H9 (cell line): ENCODE measurements at regions not wholly inside any gene's neighbourhood (a gene's known extent, or its start where the extent isn't known, plus 50 kb on each side); places are given as distances from the start of the nearest gene placed in this dataset.

Experiments
- DNase-seq: peaks from one replicate; pipeline ENCODE4 v3.0.0-alpha.2; 2017
- H2AFZ ChIP-seq: one replicate; pipeline ENCODE4 v1.6.1; 2013; ENCODE audit warnings: mild to moderate bottlenecking, low read length, control low read depth, moderate library complexity
- H2AK5ac ChIP-seq: 2 replicates; pipeline ENCODE4 v1.6.1; 2013; ENCODE audit warnings: low read length, control low read depth, mixed read lengths; ENCODE audit not compliant: insufficient read length
- H2BK120ac ChIP-seq: one replicate; pipeline ENCODE4 v1.6.1; 2013; ENCODE audit warnings: low read depth, mild to moderate bottlenecking, low read length, control low read depth, inconsistent platforms; ENCODE audit not compliant: poor library complexity, severe bottlenecking
- H2BK12ac ChIP-seq: 2 replicates; pipeline ENCODE4 v1.6.1; 2013; ENCODE audit warnings: low read length, control low read depth, mixed read lengths, low read depth; ENCODE audit not compliant: insufficient read length
- H2BK15ac ChIP-seq: 2 replicates; pipeline ENCODE4 v1.6.1; 2013; ENCODE audit warnings: low read depth, low read length, control low read depth
- H2BK20ac ChIP-seq: one replicate; pipeline ENCODE4 v1.6.1; 2013; ENCODE audit warnings: low read depth, mild to moderate bottlenecking, low read length, control low read depth, inconsistent platforms; ENCODE audit not compliant: poor library complexity, severe bottlenecking
- H2BK5ac ChIP-seq: 2 replicates; pipeline ENCODE4 v1.6.1; 2013; ENCODE audit warnings: low read length, control low read depth, mixed read lengths; ENCODE audit not compliant: insufficient read length
- H3K14ac ChIP-seq: 2 replicates; pipeline ENCODE4 v1.6.1; 2013; ENCODE audit warnings: low read length, control low read depth; ENCODE audit not compliant: insufficient read depth
- H3K18ac ChIP-seq: 2 replicates; pipeline ENCODE4 v1.6.1; 2013; ENCODE audit warnings: low read depth, mild to moderate bottlenecking, mixed read lengths, low read length, control low read depth; ENCODE audit not compliant: insufficient read length
- H3K23ac ChIP-seq: 2 replicates; pipeline ENCODE4 v1.6.1; 2013; ENCODE audit warnings: low read length, control low read depth, mixed read lengths, low read depth; ENCODE audit not compliant: insufficient read length
- H3K23me2 ChIP-seq: 2 replicates; pipeline ENCODE4 v1.6.1; 2013; ENCODE audit warnings: low read depth, mild to moderate bottlenecking, mixed read lengths, low read length, control low read depth; ENCODE audit not compliant: insufficient read length, poor library complexity, severe bottlenecking
- H3K27ac ChIP-seq: 2 replicates; pipeline ENCODE4 v1.5.1; 2013; ENCODE audit warnings: low read length, control low read depth, mixed read lengths, low read depth; ENCODE audit not compliant: insufficient read length
- H3K27me3 ChIP-seq: 2 replicates; pipeline ENCODE4 v1.6.1; 2013; ENCODE audit warnings: low read length, control low read depth, inconsistent platforms; ENCODE audit not compliant: insufficient read depth
- H3K4ac ChIP-seq: 2 replicates; pipeline ENCODE4 v1.6.1; 2013; ENCODE audit warnings: low read depth, mild to moderate bottlenecking, control low read depth, inconsistent platforms, low read length, moderate library complexity
- H3K4me1 ChIP-seq: 2 replicates; pipeline ENCODE4 v1.6.1; 2013; ENCODE audit warnings: low read length, control low read depth, inconsistent platforms; ENCODE audit not compliant: insufficient read depth
- H3K4me2 ChIP-seq: 2 replicates; pipeline ENCODE4 v1.6.1; 2013; ENCODE audit warnings: low read length, control low read depth, mixed read lengths; ENCODE audit not compliant: insufficient read length, insufficient read depth
- H3K56ac ChIP-seq: 2 replicates; pipeline ENCODE4 v1.6.1; 2013; ENCODE audit warnings: low read depth, mild to moderate bottlenecking, mixed read lengths, low read length, control low read depth; ENCODE audit not compliant: insufficient read length
- H3K79me1 ChIP-seq: 2 replicates; pipeline ENCODE4 v1.6.1; 2013; ENCODE audit warnings: low read depth, mild to moderate bottlenecking, moderate library complexity, low read length, control low read depth, inconsistent platforms; ENCODE audit not compliant: insufficient read depth, poor library complexity, severe bottlenecking
- H3K79me2 ChIP-seq: 2 replicates; pipeline ENCODE4 v1.6.1; 2013; ENCODE audit warnings: low read length, control low read depth, inconsistent platforms; ENCODE audit not compliant: insufficient read depth
- H3K9ac ChIP-seq: 2 replicates; pipeline ENCODE4 v1.6.1; 2013; ENCODE audit warnings: low read length, control low read depth, mixed read lengths; ENCODE audit not compliant: insufficient read length; ENCODE audit errors: extremely low read depth
- H3K9me3 ChIP-seq: one replicate; pipeline ENCODE4 v1.6.1; 2013; ENCODE audit warnings: low read depth, low read length, inconsistent platforms; ENCODE audit not compliant: control insufficient read depth
- H3T11ph ChIP-seq: one replicate; pipeline ENCODE4 v1.6.1; 2013; ENCODE audit warnings: mild to moderate bottlenecking, low read length, control low read depth, inconsistent platforms
- H4K20me1 ChIP-seq: one replicate; pipeline ENCODE4 v1.6.1; 2013; ENCODE audit not compliant: control insufficient read depth, insufficient read length, insufficient read depth
- H4K5ac ChIP-seq: 2 replicates; pipeline ENCODE4 v1.6.1; 2013; ENCODE audit warnings: low read depth, mild to moderate bottlenecking, mixed read lengths, low read length, control low read depth; ENCODE audit not compliant: insufficient read length
- H4K8ac ChIP-seq: replicated peaks from 2 replicates; pipeline ENCODE4 v1.6.1; 2013; ENCODE audit warnings: low read length, control low read depth, mixed read lengths, low read depth; ENCODE audit not compliant: insufficient read length
- H4K91ac ChIP-seq: 2 replicates; pipeline ENCODE4 v1.6.1; 2013; ENCODE audit warnings: low read depth, mild to moderate bottlenecking, moderate library complexity, mixed read lengths, low read length, control low read depth; ENCODE audit not compliant: insufficient read length
- H3K27ac Mint-ChIP-seq, 3 experiments: 2 replicates in 2 of 3; 3 replicates in 1 of 3; pipeline ENCODE4 v1.8.0; 2020 to 2021; ENCODE audit warnings: mixed read lengths in 3 of 3, mild to moderate bottlenecking in 1 of 3, moderate library complexity in 1 of 3
- H3K27me3 Mint-ChIP-seq: 2 replicates; pipeline ENCODE4 v1.8.0; 2021; ENCODE audit warnings: low read depth, mild to moderate bottlenecking, moderate library complexity, mixed read lengths
- H3K36me3 Mint-ChIP-seq, 3 experiments: 2 replicates in 2 of 3; 3 replicates in 1 of 3; pipeline ENCODE4 v1.8.0; 2020 to 2021; ENCODE audit warnings: low read depth in 3 of 3, mixed read lengths in 3 of 3; ENCODE audit not compliant: insufficient read depth in 1 of 3
- H3K4me1 Mint-ChIP-seq, 2 experiments: 2 replicates each; pipeline ENCODE4 v1.8.0; 2020; ENCODE audit warnings: mixed read lengths in 2 of 2
- H3K4me3 Mint-ChIP-seq, 2 experiments: 2 replicates in 1 of 2; 3 replicates in 1 of 2; pipeline ENCODE4 v1.8.0; 2020 to 2021; ENCODE audit warnings: mild to moderate bottlenecking in 2 of 2, mixed read lengths in 2 of 2, moderate library complexity in 1 of 2
- H3K9me3 Mint-ChIP-seq, 2 experiments: 2 replicates in 1 of 2; 3 replicates in 1 of 2; pipeline ENCODE4 v1.8.0; 2020; ENCODE audit warnings: mild to moderate bottlenecking in 2 of 2, mixed read lengths in 2 of 2, moderate library complexity in 1 of 2
- CTCF ChIP-seq: fragments of 200-600 bp; sonication (generic); conservative IDR thresholded peaks from 3 replicates; pipeline ENCODE4 v1.8.0; 2021; ENCODE audit warnings: antibody characterized with exemption, mild to moderate bottlenecking
- WGBS: extraction: QIAGEN DNeasy Blood & Tissue Kit; methylation state at CpG from one replicate; pipeline ENCODE4 v1.1.7; 2013; ENCODE audit warnings: missing lambda C conversion rate, low lambda C conversion rate, mixed read lengths; ENCODE audit not compliant: insufficient read length; ENCODE audit errors: extremely low coverage; 5-methylcytosine and 5-hydroxymethylcytosine counted together

DNA sequence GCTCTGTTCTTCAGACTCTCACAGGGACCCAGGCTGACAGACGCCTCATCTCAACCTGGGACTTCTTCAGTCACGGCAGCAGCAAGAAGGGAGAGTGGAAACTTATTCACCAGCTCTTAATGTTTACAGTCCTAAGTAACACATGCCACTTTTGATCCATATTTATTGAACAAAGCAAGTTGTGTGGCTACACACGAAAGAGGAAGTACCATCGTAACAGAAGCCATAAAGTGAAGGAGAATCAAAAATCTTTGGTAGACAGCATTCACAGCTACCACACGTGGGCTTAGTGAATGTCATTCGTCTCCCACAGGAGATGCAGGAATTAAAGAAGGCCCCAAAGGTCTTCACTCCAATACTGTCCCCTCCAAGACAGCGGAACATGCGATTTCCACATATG is 582.6 kb downstream of the CETN3 start:
- H3K27ac Mint-ChIP-seq, result no peak overlapping the region; a peak in 1 of 7 replicates
- H3K36me3 Mint-ChIP-seq, result peaks cover 0 to 3% (median 0%) of the 10 kb centered on the region in 3 experiments; a peak in 3 of 7 replicates
- no peaks in the 10 kb centered on the region; a peak in 1 of 5 replicates for H3K9me3 Mint-ChIP-seq
- no peak overlapping the region for H4K8ac ChIP-seq
- H3K9me3 ChIP-seq, result no peaks in the 10 kb centered on the region
- no peak overlapping the region for H3K23ac ChIP-seq
- no peak overlapping the region for H2BK20ac ChIP-seq
- H3K4me2 ChIP-seq, result no peak overlapping the region
- no peak overlapping the region for H2BK120ac ChIP-seq
- H4K20me1 ChIP-seq, result no peaks in the 10 kb centered on the region
- H3K27me3 ChIP-seq, result no peaks in the 10 kb centered on the region
- H3K14ac ChIP-seq, result no peak overlapping the region
- H3K9ac ChIP-seq, result no peak overlapping the region
- no peaks in the 10 kb centered on the region for H3K79me2 ChIP-seq
- H3K27ac ChIP-seq, result no peak overlapping the region
- no peak overlapping the region for H2BK12ac ChIP-seq
- H3K4me3 Mint-ChIP-seq, result no peak overlapping the region
- H3K79me1 ChIP-seq, result no peaks in the 10 kb centered on the region
- H3K4ac ChIP-seq, result no peak overlapping the region
- no peak overlapping the region for H3K18ac ChIP-seq
- no peaks in the 10 kb centered on the region for H3K27me3 Mint-ChIP-seq
- H4K5ac ChIP-seq, result no peak overlapping the region
- H2BK5ac ChIP-seq, result no peak overlapping the region
- H3T11ph ChIP-seq, result no peak overlapping the region
- WGBS, result no CpG with 5 or more reads among the region's 8 CpGs
- peaks cover 7 to 8% of the 10 kb centered on the region in 2 experiments for H3K4me1 Mint-ChIP-seq
- no peaks in the 10 kb centered on the region for H3K4me1 ChIP-seq
- H3K56ac ChIP-seq, result no peak overlapping the region
- no peak overlapping the region for H2BK15ac ChIP-seq
- no peak overlapping the region for H2AK5ac ChIP-seq
- no peak overlapping the region for H4K91ac ChIP-seq
- no peak for TF ChIP-seq CTCF
- no peak for DNase-seq
- H3K23me2 ChIP-seq, result no peaks in the 10 kb centered on the region
- H2AFZ ChIP-seq, result no peak overlapping the region
